Pancreas (tissue), 10 donors: ENCODE measurements at regions not wholly inside any gene's neighbourhood (a gene's known extent, or its start where the extent isn't known, plus 50 kb on each side); places are given as distances from the start of the nearest gene placed in this dataset.

Experiments
- ATAC-seq, 4 donors: fragments of 200-7000 bp; cut with Tn5 transposase; one replicate each; pipeline versions ENCODE4 v1.8.0 to v1.9.1; 2020; ENCODE audit warnings: mild to moderate bottlenecking in 4 of 4, moderate library complexity in 4 of 4
- DNase-seq, 6 donors: peaks; one replicate each; pipeline ENCODE4 v3.0.0-alpha.2; 2020
- FAIRE-seq: peaks from 2 replicates; lab custom pipeline; 2012; peaks lifted over from hg19 to GRCh38; lab: Jason Lieb, UNC
- H3K27ac ChIP-seq, 4 donors: fragments of 200-600 bp; sonication (generic); 1 replicate in 3 of 4; 2 replicates in 1 of 4; pipeline versions ENCODE4 v1.5.0 to v1.8.0; 2020
- H3K27me3 ChIP-seq, 4 donors: fragments of 200-600 bp; one replicate each; pipeline ENCODE4 v1.8.0; 2021
- H3K36me3 ChIP-seq, 3 donors: fragments of 200-600 bp; sonication (generic) in 1 of 3; one replicate each; pipeline versions ENCODE4 v1.5.0 to v1.8.0; 2020 to 2021
- H3K4me1 ChIP-seq, 3 donors: fragments of 200-600 bp; one replicate each; pipeline ENCODE4 v1.8.0; 2021
- H3K4me3 ChIP-seq, 4 donors: fragments of 200-600 bp; sonication (generic) in 2 of 4; one replicate each; pipeline versions ENCODE4 v1.5.0 to v1.8.0; 2020 to 2021
- H3K9me3 ChIP-seq, 4 donors: fragments of 200-600 bp; one replicate each; pipeline ENCODE4 v1.8.0; 2021
- CTCF ChIP-seq, 4 donors: fragments of 200-600 bp; sonication (generic) in 3 of 4; IDR thresholded peaks; one replicate each; pipeline versions ENCODE4 v1.5.0 to v1.8.0; 2021; ENCODE audit warnings: antibody characterized with exemption in 4 of 4
- WGBS, 2 donors: extraction: QIAGEN DNeasy Blood & Tissue Kit; methylation state at CpG; one replicate each; pipeline ENCODE4 v1.1.7; 2013; 5-methylcytosine and 5-hydroxymethylcytosine counted together
- intact Hi-C, 3 donors: fragments of 100-400 bp; cut with DNase I; formaldehyde crosslinking; loops; one replicate each; pipeline versions ENCODE4 v1.11.1 to v1.14.2; 2022
- donor health status: healthy with polysubstance abuse.
- donor health status: DM: no; HTN: no; CAD: no; lungs with moderate emphysema.
- donor health status: DM: no; HTN: no; CAD: no.
- donor health status: control.
- donor health status: control.
- donor health status: Bipolar disorder and iron deficiency.
- donor health status: DM: yes; HTN: yes; CAD: no.
- donor health status: DM: no; HTN: no; CAD: no.
- donor health status: DM: no; HTN: no; CAD: no.
- donor health status: DM: yes; HTN: yes; CAD: no.

GRCh38 chr4:104549736-104550135 lies 55.0 kb upstream of the CXXC4 start:
- TF ChIP-seq CTCF (IDR thresholded peaks at IDR 0.05) = no peak
- no peak for DNase-seq
- Histone ChIP-seq H3K36me3 (no peaks in the 10 kb centered on the region), H3K4me1 (no peaks in the 10 kb centered on the region), H3K27ac (no peak overlapping the region), H3K27me3 (no peaks in the 10 kb centered on the region), H3K9me3 (no peaks in the 10 kb centered on the region), H3K4me3 (no peak overlapping the region)
- 12 to 20% methylated on average over 2 of the region's 2 CpGs for WGBS, 2 donors
- FAIRE-seq = no peak
- intact Hi-C loops = no loop called here
- peak in 3 of 4 donors; percentile 56 to 78 (median 63) for ATAC-seq

DNA sequence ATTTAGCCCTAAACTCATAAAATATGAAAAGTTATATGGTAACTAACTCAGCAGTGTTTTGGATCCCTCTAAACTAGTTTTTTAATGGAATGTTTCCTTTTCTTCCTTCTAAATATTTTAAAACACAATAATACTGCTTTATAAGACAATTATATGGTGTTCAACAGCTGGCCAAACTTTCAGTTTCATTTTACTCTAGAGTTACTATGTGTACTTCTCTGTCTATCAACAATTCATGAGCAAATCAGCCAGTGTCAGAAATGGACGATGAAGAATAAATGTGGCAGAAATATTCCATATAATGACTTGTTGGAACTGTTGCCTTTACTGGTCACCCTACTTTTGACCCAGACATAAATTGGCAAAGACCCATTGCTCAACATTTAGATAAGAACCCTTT lies 64.8 kb upstream of the CXXC4 start:
- DNase-seq (no peak), FAIRE-seq (no peak), ATAC-seq (peak in 1 of 4 donors; percentile 55)
- H3K9me3 ChIP-seq = no peaks in the 10 kb centered on the region
- WGBS, 2 donors = 44 to 58% methylated on average over 1 of the region's 1 CpG
- no peaks in the 10 kb centered on the region for H3K27me3 ChIP-seq
- H3K27ac ChIP-seq = no peak overlapping the region
- H3K36me3 ChIP-seq = no peaks in the 10 kb centered on the region
- H3K4me1 ChIP-seq = no peaks in the 10 kb centered on the region
- TF ChIP-seq CTCF (IDR thresholded peaks at IDR 0.05) = no peak
- no peak overlapping the region for H3K4me3 ChIP-seq
- intact Hi-C loops = no loop called here

GRCh38 chr4:104571341-104571740 lies 76.6 kb upstream of the CXXC4 start:
- WGBS, 2 donors = 91 to 93% methylated on average over 2 of the region's 2 CpGs
- intact Hi-C loops = no loop called here
- Histone ChIP-seq H3K27ac (no peak overlapping the region), H3K4me3 (no peak overlapping the region), H3K9me3 (no peaks in the 10 kb centered on the region), H3K36me3 (no peaks in the 10 kb centered on the region), H3K4me1 (no peaks in the 10 kb centered on the region), H3K27me3 (no peaks in the 10 kb centered on the region)
- FAIRE-seq (no peak), ATAC-seq (no peak), DNase-seq (no peak)
- no peak for TF ChIP-seq CTCF (IDR thresholded peaks at IDR 0.05)

DNA sequence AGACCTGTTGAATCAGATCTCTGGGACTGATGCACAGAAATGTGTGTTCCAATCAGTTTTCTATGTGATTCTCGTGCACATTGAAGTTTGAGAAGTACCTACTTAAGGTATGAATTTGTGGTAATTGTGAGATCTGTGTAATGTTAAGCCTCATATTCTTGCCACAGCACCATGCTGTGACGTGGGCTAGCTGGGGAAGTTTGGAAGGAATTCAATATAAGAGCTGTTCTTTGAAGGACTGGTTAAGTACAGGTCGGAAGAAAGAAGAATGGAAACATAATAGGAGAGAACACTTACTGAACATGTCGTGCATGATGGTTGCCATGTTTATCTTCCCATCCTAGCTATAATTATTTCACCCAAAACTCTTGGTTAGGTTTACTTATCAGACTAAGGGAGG lies 79.7 kb upstream of the CXXC4 start:
- ATAC-seq (no peak), DNase-seq (no peak), FAIRE-seq (no peak)
- 80 to 85% methylated on average over 4 of the region's 4 CpGs for WGBS, 2 donors
- Histone ChIP-seq H3K36me3 (no peaks in the 10 kb centered on the region), H3K27me3 (no peaks in the 10 kb centered on the region), H3K4me3 (no peak overlapping the region), H3K27ac (no peak overlapping the region), H3K9me3 (no peaks in the 10 kb centered on the region), H3K4me1 (no peaks in the 10 kb centered on the region)
- intact Hi-C loops = no loop called here
- TF ChIP-seq CTCF (IDR thresholded peaks at IDR 0.05) = no peak

DNA sequence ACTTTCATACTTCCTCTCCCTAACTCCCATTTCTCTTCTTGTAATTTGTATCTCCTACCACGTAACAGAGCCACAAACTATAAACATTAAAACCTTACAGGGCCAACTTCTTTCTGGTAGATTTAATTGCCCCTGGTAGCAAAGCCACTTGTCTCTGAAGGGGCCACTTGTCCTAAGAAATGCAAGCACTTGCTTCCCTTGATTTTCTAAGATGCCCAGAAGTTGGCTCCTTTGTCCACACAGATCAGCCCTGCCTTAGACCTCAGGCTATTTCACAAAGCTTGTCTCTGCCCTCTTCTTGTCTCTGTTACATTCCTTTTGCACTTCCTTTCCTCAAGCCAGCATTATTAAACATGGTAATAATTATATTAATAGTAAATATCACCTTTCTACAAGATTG lies 80.6 kb upstream of the CXXC4 start:
- intact Hi-C loops = no loop called here
- no peaks in the 10 kb centered on the region for H3K36me3 ChIP-seq
- WGBS, 2 donors = 86 to 95% methylated on average over 1 of the region's 1 CpG

More for the DNA sequence above, 80.6 kb upstream of the CXXC4 start:
- ATAC-seq = no peak
- Histone ChIP-seq H3K27ac (no peak overlapping the region), H3K27me3 (no peaks in the 10 kb centered on the region), H3K4me1 (no peaks in the 10 kb centered on the region), H3K9me3 (no peaks in the 10 kb centered on the region), H3K4me3 (no peak overlapping the region)
- no peak for FAIRE-seq
- TF ChIP-seq CTCF (IDR thresholded peaks at IDR 0.05) = no peak
- no peak for DNase-seq
